ENCODE measurements at regions not wholly inside any gene's neighbourhood (a gene's known extent, or its start where the extent isn't known, plus 50 kb on each side); places are given as distances from the start of the nearest gene placed in this dataset.
"Not testable (repeated sequence)": the region's sequence is repeated elsewhere in the genome, so short reads cannot be mapped to it uniquely, and the experiment has no call there.

- DNase-seq (ENCODE audit: low read depth in 3 of 3), result no peak
Measured at GRCh38 chr18:34942276-34942675, 98.9 kb upstream of the MAPRE2 start.

DNA sequence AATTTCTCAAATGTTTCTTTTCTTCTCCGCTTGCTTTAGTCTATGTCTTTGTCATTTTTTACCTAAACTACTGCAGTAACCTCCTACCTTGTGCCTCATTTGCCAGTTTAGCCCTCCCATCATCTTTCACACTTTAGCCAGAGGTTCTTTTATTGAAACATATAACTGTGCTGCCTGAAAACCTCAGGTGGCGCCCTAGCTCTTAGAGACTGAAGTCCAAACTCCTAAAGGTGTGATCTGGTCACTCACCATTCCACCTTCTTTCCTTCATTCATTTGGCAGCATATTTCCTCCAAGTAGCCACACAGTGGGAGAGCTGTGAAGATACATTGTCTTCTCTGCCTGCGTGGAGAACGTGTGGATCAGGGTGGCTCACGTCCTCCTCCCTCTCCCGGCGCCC lies 98.2 kb upstream of the MAPRE2 start:
- no peak for DNase-seq (ENCODE audit: low read depth in 3 of 3)

DNA sequence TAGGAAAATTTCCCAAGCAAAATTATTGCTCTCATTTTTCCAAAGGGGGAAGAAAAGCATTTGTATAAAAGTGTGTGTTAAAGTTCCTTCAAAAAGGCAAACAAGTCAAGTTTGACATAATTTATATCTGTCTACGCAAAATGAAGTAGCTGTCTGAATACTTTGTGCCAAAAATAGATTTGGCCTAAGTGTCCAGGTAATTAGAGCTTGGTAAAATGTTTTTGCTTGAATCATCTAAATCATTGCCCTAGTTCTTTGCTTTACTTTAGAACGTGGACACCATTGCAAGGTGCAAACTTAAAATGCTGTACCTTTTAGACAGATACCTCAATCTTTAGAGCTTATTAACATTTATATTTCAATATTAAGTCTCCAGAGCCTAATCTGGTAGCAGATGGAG lies 97.6 kb upstream of the MAPRE2 start:
- no peak for DNase-seq (ENCODE audit: low read depth in 3 of 3)

DNA sequence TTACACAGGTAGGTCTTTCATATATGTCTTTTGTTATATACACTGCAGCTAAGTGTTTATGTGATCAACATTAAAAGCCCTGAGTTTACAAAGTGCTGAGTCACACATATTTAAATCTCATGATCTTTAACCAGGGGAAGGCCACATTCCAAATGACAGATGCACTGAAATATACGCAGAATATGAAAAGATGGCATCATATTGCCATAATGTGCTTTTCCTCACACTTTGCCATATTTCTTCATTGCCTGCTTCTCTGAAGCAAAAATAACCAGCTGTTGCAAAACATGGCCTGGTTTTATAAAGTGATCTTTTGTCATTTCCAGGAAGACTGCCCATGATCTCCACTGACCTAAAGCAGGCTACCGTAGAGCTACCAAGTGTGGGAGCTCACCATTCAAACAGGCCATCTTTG lies 93.5 kb upstream of the MAPRE2 start:
- no peak for DNase-seq (ENCODE audit: low read depth in 3 of 3)

- DNase-seq (ENCODE audit: low read depth in 3 of 3), result no peak
Measured at GRCh38 chr18:34951625-34952379, 89.4 kb upstream of the MAPRE2 start.

GRCh38 chr18:34953212-34953611 lies 88.0 kb upstream of the MAPRE2 start:
- DNase-seq (ENCODE audit: low read depth in 3 of 3), result no peak

GRCh38 chr18:34955494-34955893 lies 85.7 kb upstream of the MAPRE2 start:
- DNase-seq (ENCODE audit: low read depth in 3 of 3), result not testable (repeated sequence)

DNA sequence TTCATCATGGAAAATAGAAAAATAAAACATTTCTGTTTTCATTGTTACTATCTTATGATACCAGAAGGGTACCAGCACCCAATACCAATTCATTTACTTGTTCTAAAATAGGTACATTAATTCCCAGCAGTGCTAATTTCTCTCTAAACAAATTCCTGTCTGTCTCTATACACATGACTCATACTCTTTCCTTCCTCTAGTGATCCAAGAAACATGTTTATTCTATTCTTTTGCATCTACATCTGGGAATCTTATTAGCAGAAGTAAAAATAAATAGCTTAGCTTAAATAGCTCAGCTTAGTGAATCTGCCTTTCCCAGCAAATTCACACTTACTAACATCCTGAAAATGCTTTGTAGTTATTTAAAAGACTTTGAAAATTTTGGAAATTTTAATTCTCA lies 84.5 kb upstream of the MAPRE2 start:
- DNase-seq (ENCODE audit: low read depth in 3 of 3), result no peak

DNA sequence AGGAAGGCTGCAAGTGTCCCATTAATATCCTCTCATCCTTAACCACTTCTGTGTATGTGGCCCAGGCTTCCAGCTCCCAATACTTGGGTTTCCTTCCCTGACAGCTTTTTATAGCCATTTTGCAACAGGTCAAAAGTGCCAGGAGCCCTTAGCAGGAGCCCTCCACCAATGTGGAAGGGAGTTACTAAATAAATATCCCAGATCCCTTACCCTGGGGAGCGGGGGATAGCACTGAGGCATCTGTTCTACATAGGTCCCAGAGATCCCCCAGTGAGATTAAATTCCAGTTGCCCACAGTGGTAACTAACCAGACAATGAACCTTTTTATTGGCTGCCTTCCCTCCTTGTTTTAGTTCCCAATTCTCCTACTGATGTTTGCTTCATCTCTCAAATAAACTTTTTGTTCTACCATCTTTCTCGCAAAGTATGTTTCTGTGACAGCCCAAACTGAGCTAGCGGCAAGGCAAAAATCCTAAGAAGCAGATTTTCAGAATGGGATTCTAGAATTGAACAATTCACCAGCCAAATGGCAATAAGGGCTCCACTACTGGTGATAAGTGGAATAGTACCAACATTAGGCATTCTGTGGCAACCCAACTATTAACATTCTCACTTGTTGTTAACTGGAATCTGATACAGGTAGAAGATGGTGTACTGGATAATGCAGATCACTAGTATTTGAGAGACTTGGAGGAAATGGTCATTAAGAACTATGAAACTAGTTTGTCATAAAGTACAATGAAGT lies 83.9 kb upstream of the MAPRE2 start:
- DNase-seq (ENCODE audit: low read depth in 3 of 3), result no peak

DNA sequence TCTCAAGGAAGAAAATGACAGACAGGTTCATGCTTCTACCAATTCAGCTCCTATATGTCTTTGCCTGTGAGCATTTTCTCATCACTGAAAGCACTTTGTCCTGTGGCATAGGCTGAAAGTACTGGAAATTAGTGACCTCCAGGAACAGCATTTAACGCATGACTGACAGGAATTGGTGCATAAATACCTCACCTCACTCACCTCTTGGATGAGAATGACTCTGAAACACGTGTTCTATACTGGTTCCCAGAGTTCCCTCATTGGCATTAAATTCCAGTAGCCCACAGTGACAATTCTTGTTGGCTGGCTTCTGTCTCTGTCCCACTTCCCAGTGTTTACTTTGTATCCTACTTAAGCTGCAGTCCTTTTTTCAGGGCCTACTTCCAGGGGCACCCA lies 83.4 kb upstream of the MAPRE2 start:
- DNase-seq (ENCODE audit: low read depth in 3 of 3), result no peak

- no peak for DNase-seq (ENCODE audit: low read depth in 3 of 3)
Measured at GRCh38 chr18:34959211-34959829, 81.9 kb upstream of the MAPRE2 start.

GRCh38 chr18:34959989-34960388 lies 81.2 kb upstream of the MAPRE2 start:
- DNase-seq (ENCODE audit: low read depth in 3 of 3), result no peak

DNA sequence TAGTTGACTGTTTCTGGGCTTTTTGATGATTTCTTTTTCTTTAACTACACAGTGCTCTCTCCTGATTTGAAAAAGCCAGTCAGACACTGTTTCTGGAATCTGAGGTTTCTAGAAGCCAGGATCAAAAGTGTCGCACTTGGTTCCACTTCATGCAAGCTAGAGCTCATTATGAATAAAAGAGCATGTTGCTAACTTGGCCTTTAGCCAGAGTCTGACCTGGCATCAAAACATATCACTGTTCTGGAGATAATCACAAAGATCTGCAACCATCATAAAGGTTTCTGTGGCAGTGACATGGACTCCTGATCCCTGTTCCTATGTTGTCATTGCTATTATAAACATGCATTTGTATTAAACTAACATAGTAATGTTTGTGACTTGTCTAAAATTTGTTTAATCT lies 76.1 kb upstream of the MAPRE2 start:
- DNase-seq (ENCODE audit: low read depth in 3 of 3), result no peak

DNA sequence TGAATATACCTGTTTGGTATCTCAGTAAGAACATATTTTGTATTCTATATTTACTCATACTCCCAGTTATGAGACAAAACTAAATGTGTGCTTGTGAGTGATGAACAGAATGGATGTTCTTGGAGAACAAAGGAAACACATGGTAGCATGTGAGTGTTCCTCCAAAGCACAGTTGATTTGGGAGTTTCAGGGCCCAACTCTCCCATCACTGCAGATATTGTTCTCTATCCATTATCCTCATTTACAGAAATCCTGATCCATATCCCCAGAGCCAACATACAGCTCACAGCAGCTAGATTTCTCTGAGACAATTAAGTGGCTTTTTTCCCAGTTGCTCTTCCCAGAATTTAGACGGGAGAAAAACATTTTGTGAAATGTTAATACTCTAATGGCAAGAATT lies 75.6 kb upstream of the MAPRE2 start:
- no peak for DNase-seq (ENCODE audit: low read depth in 3 of 3)

DNA sequence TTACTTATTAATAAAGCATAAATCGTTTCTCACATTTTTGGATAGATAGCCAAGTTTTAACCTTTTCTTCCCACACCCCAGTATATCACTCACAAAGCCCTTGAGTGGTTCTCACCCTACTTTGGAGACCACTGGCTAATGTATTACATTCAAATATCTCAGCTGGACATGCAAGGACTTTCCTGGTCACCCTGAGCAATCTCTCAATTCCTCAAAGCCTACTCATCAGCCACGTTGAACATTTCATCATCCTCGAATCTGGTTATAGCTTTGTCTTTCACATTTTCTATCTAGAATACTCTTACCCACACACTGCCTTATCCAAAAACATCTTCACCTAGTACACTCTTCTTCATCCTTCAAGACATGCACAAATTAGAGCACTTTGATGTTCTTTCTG lies 71.1 kb upstream of the MAPRE2 start:
- DNase-seq (ENCODE audit: low read depth in 3 of 3), result no peak

DNA sequence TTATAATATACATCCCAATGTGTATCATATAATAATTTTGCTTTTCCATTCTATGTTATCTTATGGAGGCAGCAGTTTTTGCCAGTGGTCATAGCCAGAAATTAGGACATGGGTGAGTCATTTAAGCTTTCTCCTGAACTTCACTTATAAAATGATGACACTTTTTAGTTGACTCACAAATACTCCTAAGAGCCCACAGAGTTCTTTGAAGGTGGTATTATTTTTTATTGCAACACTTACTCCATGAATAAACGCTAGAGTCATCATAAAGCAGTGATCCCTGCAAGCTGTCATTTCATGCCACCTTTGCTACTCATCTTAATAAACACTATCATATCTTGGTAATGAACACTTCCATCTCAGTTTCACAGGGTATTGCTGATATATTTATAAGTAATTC lies 69.9 kb upstream of the MAPRE2 start:
- DNase-seq (ENCODE audit: low read depth in 3 of 3), result no peak

GRCh38 chr18:34972765-34973414 lies 68.3 kb upstream of the MAPRE2 start:
- no peak for DNase-seq (ENCODE audit: low read depth in 3 of 3)

DNA sequence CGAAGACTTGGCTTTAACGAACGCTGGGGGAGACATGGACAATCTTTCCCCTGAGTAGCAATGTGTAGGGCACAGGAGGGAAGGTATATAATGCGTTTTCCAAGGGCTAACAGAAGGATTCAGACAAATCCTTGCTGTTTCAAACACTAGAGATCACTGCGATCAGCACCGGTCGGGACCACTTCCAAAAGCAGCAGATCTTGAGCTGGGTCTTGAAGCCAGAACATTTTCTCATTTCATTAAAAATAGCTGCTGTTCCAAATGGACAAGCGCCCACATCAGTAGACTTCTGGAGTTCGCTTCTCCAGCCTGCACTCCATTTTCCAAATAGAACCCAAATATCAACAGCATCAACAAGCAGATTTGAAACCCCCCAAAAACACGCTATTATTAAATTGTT lies 65.1 kb upstream of the MAPRE2 start:
- DNase-seq (ENCODE audit: low read depth in 3 of 3), result no peak

DNA sequence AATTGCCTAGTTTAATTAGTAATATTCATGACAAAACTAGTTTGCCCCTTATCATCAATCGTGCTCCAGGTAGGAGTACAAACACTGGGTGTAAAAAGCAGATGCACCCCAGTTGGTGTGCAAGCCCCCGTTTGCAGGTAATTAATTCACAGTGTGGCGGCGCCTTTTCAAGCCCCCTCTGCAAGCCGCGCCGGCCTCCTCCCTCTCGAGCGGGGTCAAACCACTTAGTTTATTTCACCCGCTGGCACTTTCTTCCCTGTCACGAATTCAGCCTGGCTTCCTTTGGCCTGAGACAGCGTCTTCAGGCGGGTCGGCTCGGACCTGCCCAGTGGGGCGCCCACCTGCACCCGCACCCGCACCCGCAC lies 64.7 kb upstream of the MAPRE2 start:
- DNase-seq (ENCODE audit: low read depth in 3 of 3), result no peak

- DNase-seq (ENCODE audit: low read depth in 3 of 3), result peak; percentile 57 to 67 (median 59)
Measured at GRCh38 chr18:34976899-34977837, 64.0 kb upstream of the MAPRE2 start.

DNA sequence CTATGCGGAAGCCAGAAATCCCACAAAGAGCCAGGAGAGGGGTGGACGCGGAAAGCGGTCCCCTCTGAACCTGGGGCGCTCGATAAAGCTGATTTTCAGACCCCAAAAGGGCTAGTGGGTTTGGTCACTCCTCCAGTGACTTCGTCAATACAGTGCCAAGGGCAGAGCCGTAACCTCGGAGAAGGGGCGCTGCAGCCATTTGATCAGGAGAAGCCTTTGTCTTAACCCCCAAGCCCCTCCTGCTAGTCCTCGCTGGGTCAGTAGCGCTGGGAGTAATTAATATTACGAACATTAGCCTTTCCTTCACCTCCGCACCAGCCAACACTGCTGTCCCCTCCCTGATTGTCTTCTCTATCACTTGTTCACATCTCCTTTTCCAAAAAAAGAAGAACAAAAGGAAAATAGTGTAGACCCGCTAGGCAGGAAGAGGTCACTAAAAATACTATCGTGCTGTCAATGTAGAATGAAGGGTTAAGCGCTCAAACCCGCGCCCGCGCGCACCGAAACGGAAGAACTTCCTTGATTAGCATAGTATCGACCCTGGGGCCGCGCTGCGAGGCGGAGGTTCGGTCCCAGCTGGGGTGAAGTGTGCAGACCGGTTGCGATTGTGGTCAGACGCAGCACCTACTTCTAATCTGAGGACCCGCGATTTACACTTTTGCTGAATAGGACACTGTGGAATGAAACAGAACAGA lies 63.2 kb upstream of the MAPRE2 start:
- peak in 2 of 3 experiments; percentile 2 to 33 for DNase-seq (ENCODE audit: low read depth in 3 of 3)

All from stimulated activated CD4-positive, alpha-beta T cell treated with anti-CD3 and anti-CD28 coated beads, TNF-alpha, amount 100 ng/mL, for 4 hours (primary cell).